ENCODE measurements at regions not wholly inside any gene's neighbourhood (a gene's known extent, or its start where the extent isn't known, plus 50 kb on each side); places are given as distances from the start of the nearest gene placed in this dataset.

DNA sequence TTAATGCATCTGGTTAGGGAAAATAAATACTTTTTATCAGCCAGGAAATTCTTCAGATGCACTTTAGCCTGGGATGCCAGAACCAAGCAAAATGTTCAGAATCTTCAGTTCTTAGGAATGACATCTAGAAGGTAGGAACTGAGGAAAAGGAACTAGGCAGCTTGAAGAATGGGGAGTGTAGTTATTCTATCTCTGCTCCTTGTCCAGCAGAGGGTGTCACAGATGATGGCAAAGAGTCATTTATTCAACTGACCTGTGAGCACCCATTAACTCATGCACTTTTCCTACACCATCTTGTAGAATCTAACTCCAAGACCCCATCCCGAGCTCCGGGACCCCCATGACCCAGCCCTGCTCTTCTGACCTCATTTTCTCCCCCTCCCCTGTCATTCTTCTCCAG, 122.1 kb upstream of the ISX start:
- no peak for TF ChIP-seq EZH2 (IDR thresholded peaks at IDR 0.05; ENCODE audit: borderline replicate concordance, insufficient read depth, low read depth, low read length, poor library complexity, severe bottlenecking)
- TF ChIP-seq, protein P1, sequence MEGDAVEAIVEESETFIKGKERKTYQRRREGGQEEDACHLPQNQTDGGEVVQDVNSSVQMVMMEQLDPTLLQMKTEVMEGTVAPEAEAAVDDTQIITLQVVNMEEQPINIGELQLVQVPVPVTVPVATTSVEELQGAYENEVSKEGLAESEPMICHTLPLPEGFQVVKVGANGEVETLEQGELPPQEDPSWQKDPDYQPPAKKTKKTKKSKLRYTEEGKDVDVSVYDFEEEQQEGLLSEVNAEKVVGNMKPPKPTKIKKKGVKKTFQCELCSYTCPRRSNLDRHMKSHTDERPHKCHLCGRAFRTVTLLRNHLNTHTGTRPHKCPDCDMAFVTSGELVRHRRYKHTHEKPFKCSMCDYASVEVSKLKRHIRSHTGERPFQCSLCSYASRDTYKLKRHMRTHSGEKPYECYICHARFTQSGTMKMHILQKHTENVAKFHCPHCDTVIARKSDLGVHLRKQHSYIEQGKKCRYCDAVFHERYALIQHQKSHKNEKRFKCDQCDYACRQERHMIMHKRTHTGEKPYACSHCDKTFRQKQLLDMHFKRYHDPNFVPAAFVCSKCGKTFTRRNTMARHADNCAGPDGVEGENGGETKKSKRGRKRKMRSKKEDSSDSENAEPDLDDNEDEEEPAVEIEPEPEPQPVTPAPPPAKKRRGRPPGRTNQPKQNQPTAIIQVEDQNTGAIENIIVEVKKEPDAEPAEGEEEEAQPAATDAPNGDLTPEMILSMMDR (IDR thresholded peaks at IDR 0.05), result no peak
- H3K27me3 Mint-ChIP-seq, result peaks cover 14% of the 10 kb centered on the region

DNA sequence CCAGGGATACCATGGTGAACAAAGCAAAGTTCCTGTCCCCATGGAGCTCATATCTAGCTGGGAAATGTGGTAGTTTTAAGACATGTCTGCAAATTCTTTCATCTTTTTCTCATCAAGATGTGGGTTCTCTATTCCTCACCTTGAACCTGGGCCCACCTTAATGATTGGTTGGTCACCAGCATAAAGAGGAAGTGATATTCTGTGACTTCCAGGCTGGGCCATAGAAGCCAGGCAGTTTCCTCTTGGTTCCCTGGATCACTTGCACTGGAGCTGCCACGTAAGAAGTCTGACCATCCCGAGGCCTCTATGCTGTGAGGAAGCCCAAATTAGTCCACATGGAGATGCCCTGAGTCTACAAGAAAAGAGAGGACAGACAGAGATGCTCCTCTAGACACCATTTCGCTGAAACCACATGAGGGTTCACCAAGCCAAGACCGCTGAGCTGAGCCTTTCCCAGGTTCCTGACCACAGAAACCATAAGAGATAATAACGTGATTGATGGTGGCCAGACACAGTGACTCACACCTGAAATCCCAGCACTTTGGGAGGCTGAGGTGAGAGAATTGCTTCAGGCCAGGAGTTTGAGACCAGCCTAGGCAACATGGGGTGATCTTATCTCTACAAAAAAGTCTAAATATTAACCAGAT, 119.5 kb upstream of the ISX start:
- Histone ChIP-seq H3K79me2 (ENCODE audit: control insufficient read depth, insufficient read depth, low read length) (no peaks in the 10 kb centered on the region), H3K27me3 (replicated peaks in 1 of 4; ENCODE audit: control extremely low read depth in 1 of 4, control insufficient read depth in 3 of 4, insufficient read depth in 4 of 4, low read length in 3 of 4) (peaks cover 0 to 2% (median 0%) of the 10 kb centered on the region in 4 experiments), H3K9ac (ENCODE audit: low read length) (no peak overlapping the region), H3K4me1 (ENCODE audit: control insufficient read depth in 2 of 2, insufficient read depth in 2 of 2, low read length in 2 of 2) (no peaks in the 10 kb centered on the region), H4K20me1 (ENCODE audit: control insufficient read depth, insufficient read depth, low read length, poor library complexity, severe bottlenecking) (no peaks in the 10 kb centered on the region), H2AFZ (ENCODE audit: insufficient read depth, low read depth, low read length, poor library complexity, severe bottlenecking) (no peak overlapping the region), H3K9me3 (ENCODE audit: control extremely low read depth in 1 of 3, control insufficient read depth in 2 of 3, insufficient read depth in 1 of 3, low read length in 2 of 3) (peaks cover 0 to 3% (median 0%) of the 10 kb centered on the region in 3 donors), H3K4me3 (ENCODE audit: control extremely low read depth in 1 of 5, extremely low read depth in 1 of 5, insufficient read depth in 1 of 5, low read depth in 2 of 5, low read length in 4 of 5) (no peak overlapping the region), H3K4me2 (replicated peaks; ENCODE audit: low read depth, low read length, poor library complexity, severe bottlenecking) (no peak overlapping the region), H3K27ac (ENCODE audit: low read length in 2 of 2) (no peak overlapping the region), H3K36me3 (replicated peaks in 1 of 2; ENCODE audit: control extremely low read depth in 1 of 2, control insufficient read depth in 1 of 2, extremely low read depth in 1 of 2, insufficient read depth in 2 of 2, low read length in 1 of 2) (no peaks in the 10 kb centered on the region)
- no peak for TF ChIP-seq EZH2 (IDR thresholded peaks at IDR 0.05; ENCODE audit: borderline replicate concordance, insufficient read depth, low read depth, low read length, poor library complexity, severe bottlenecking)
- TF ChIP-seq, protein P1 (IDR thresholded peaks at IDR 0.05), result no peak
- ChIA-PET CTCF (no interaction called here), POLR2A (no interaction called here)
- Mint-ChIP-seq H3K4me1 (no peaks in the 10 kb centered on the region), H3K27ac (no peak overlapping the region), H3K27me3 (peaks cover 10% of the 10 kb centered on the region), H3K4me3 (no peak overlapping the region), H3K9me3 (ENCODE audit: insufficient read depth) (no peaks in the 10 kb centered on the region)
- WGBS (ENCODE audit: insufficient coverage), result 68% methylated on average over 5 of the region's 5 CpGs
- no peak for ATAC-seq (ENCODE audit: low read depth)
- intact Hi-C loops (cut with micrococcal nuclease), result no loop called here
- no peak for DNase-seq

More for the DNA sequence above, 122.1 kb upstream of the ISX start:
- H3K4me1 ChIP-seq (ENCODE audit: control insufficient read depth in 2 of 2, insufficient read depth in 2 of 2, low read length in 2 of 2), result no peaks in the 10 kb centered on the region
- no peaks in the 10 kb centered on the region for H3K9me3 Mint-ChIP-seq (ENCODE audit: insufficient read depth)
- no peaks in the 10 kb centered on the region for H4K20me1 ChIP-seq (ENCODE audit: control insufficient read depth, insufficient read depth, low read length, poor library complexity, severe bottlenecking)
- H3K4me2 ChIP-seq (replicated peaks; ENCODE audit: low read depth, low read length, poor library complexity, severe bottlenecking), result no peak overlapping the region
- no peaks in the 10 kb centered on the region for H3K79me2 ChIP-seq (ENCODE audit: control insufficient read depth, insufficient read depth, low read length)
- 77% methylated on average over 2 of the region's 2 CpGs for WGBS (ENCODE audit: insufficient coverage)
- POLR2A ChIA-PET, result no interaction called here
- H3K4me3 Mint-ChIP-seq, result no peak overlapping the region
- H3K4me1 Mint-ChIP-seq, result no peaks in the 10 kb centered on the region
- no peak overlapping the region for H2AFZ ChIP-seq (ENCODE audit: insufficient read depth, low read depth, low read length, poor library complexity, severe bottlenecking)
- peaks cover 0 to 3% (median 0%) of the 10 kb centered on the region in 3 donors for H3K9me3 ChIP-seq (ENCODE audit: control extremely low read depth in 1 of 3, control insufficient read depth in 2 of 3, insufficient read depth in 1 of 3, low read length in 2 of 3)
- no peak overlapping the region for H3K4me3 ChIP-seq (ENCODE audit: control extremely low read depth in 1 of 5, extremely low read depth in 1 of 5, insufficient read depth in 1 of 5, low read depth in 2 of 5, low read length in 4 of 5)
- no peak overlapping the region for H3K9ac ChIP-seq (ENCODE audit: low read length)
- no peak for ATAC-seq (ENCODE audit: low read depth)
- H3K27ac Mint-ChIP-seq, result no peak overlapping the region
- no peak overlapping the region for H3K27ac ChIP-seq (ENCODE audit: low read length in 2 of 2)
- CTCF ChIA-PET, result no interaction called here
- intact Hi-C loops (cut with micrococcal nuclease), result no loop called here
- DNase-seq, result no peak
- no peaks in the 10 kb centered on the region for H3K36me3 ChIP-seq (replicated peaks in 1 of 2; ENCODE audit: control extremely low read depth in 1 of 2, control insufficient read depth in 1 of 2, extremely low read depth in 1 of 2, insufficient read depth in 2 of 2, low read length in 1 of 2)
- H3K27me3 ChIP-seq (replicated peaks in 1 of 4; ENCODE audit: control extremely low read depth in 1 of 4, control insufficient read depth in 3 of 4, insufficient read depth in 4 of 4, low read length in 3 of 4), result peaks cover 0 to 2% (median 0%) of the 10 kb centered on the region in 4 experiments

Data from B cell (primary cell).